CD14-positive monocyte (primary cell): ENCODE measurements at regions not wholly inside any gene's neighbourhood (a gene's known extent, or its start where the extent isn't known, plus 50 kb on each side); places are given as distances from the start of the nearest gene placed in this dataset.

ENCODE experiments used
- DNase-seq, 3 donors: peaks; one replicate each; pipeline ENCODE4 v3.0.0-alpha.2; 2011 to 2022
- H2AFZ ChIP-seq: 2 replicates; pipeline ENCODE4 v1.6.0; 2012; ENCODE audit warnings: mild to moderate bottlenecking, low read depth, low read length, inconsistent platforms; ENCODE audit not compliant: insufficient read depth, poor library complexity, severe bottlenecking
- H3K27ac ChIP-seq, 2 donors: 1 replicate in 1 of 2; 2 replicates in 1 of 2; pipeline ENCODE4 v1.5.1; 2012 to 2013; ENCODE audit warnings: low read length in 2 of 2, control low read depth in 1 of 2, inconsistent platforms in 1 of 2, low read depth in 1 of 2, mild to moderate bottlenecking in 1 of 2
- H3K27me3 ChIP-seq, 2 donors: one replicate each; pipeline versions ENCODE4 v1.6.0 to v1.6.1; 2011 to 2013; ENCODE audit warnings: low read length in 2 of 2; ENCODE audit not compliant: control insufficient read depth in 2 of 2, insufficient read depth in 2 of 2
- H3K36me3 ChIP-seq, 2 donors: replicated peaks in 1 of 2; 1 replicate in 1 of 2; 2 replicates in 1 of 2; pipeline versions ENCODE4 v1.5.1 to v1.6.1; 2012 to 2013; ENCODE audit warnings: low read length in 2 of 2, control low read depth in 1 of 2, inconsistent platforms in 1 of 2, mild to moderate bottlenecking in 1 of 2; ENCODE audit not compliant: insufficient read depth in 2 of 2, control insufficient read depth in 1 of 2
- H3K4me1 ChIP-seq, 2 donors: 1 replicate in 1 of 2; 2 replicates in 1 of 2; pipeline versions ENCODE4 v1.5.1 to v1.6.1; 2012 to 2013; ENCODE audit warnings: low read length in 2 of 2, control low read depth in 1 of 2, inconsistent platforms in 1 of 2, mild to moderate bottlenecking in 1 of 2, moderate library complexity in 1 of 2; ENCODE audit not compliant: insufficient read depth in 2 of 2, control insufficient read depth in 1 of 2
- H3K4me2 ChIP-seq: replicated peaks from 2 replicates; pipeline ENCODE3; 2012; ENCODE audit warnings: low read length, moderate library complexity, mild to moderate bottlenecking; ENCODE audit not compliant: poor library complexity, severe bottlenecking; ENCODE audit errors: extremely low read depth
- H3K4me3 ChIP-seq, 3 experiments: fragments of 200-600 bp in 1 of 3; sonication (generic) in 1 of 3; replicated peaks in 1 of 3; 1 replicate in 2 of 3; 2 replicates in 1 of 3; pipeline ENCODE4 v1.5.1; 2011 to 2013; ENCODE audit warnings: low read length in 3 of 3, mild to moderate bottlenecking in 3 of 3, control low read depth in 2 of 3, low read depth in 2 of 3, inconsistent platforms in 1 of 3, moderate library complexity in 1 of 3
- H3K79me2 ChIP-seq: 2 replicates; pipeline ENCODE4 v1.6.0; 2012; ENCODE audit warnings: mild to moderate bottlenecking, control low read depth, inconsistent platforms, low read length, moderate library complexity; ENCODE audit not compliant: insufficient read depth
- H3K9ac ChIP-seq: 2 replicates; pipeline ENCODE4 v1.6.0; 2017; ENCODE audit warnings: low read length, mild to moderate bottlenecking; ENCODE audit not compliant: insufficient read depth, poor library complexity, severe bottlenecking
- H3K9me3 ChIP-seq, 2 donors: replicated peaks in 1 of 2; 1 replicate in 1 of 2; 2 replicates in 1 of 2; pipeline versions ENCODE4 v1.5.1 to v1.6.1; 2012 to 2013; ENCODE audit warnings: low read length in 2 of 2, control low read depth in 1 of 2; ENCODE audit not compliant: control insufficient read depth in 1 of 2, insufficient read depth in 1 of 2
- H4K20me1 ChIP-seq: 2 replicates; pipeline ENCODE4 v1.6.0; 2012; ENCODE audit warnings: mild to moderate bottlenecking, low read length, control low read depth, moderate library complexity; ENCODE audit not compliant: insufficient read depth
- H3K27ac Mint-ChIP-seq, 7 donors: one replicate each; pipeline ENCODE4 v1.8.0; 2020; ENCODE audit warnings: mild to moderate bottlenecking in 7 of 7, mixed read lengths in 7 of 7, moderate library complexity in 6 of 7, inconsistent platforms in 2 of 7
- H3K27me3 Mint-ChIP-seq, 3 donors: one replicate each; pipeline ENCODE4 v1.8.0; 2021 to 2022; ENCODE audit warnings: low read depth in 3 of 3, mild to moderate bottlenecking in 3 of 3, mixed read lengths in 3 of 3, moderate library complexity in 3 of 3, inconsistent platforms in 1 of 3
- H3K36me3 Mint-ChIP-seq, 2 donors: one replicate each; pipeline ENCODE4 v1.8.0; 2020; ENCODE audit warnings: mixed read lengths in 2 of 2, inconsistent platforms in 1 of 2, mild to moderate bottlenecking in 1 of 2
- H3K4me1 Mint-ChIP-seq: one replicate; pipeline ENCODE4 v1.8.0; 2020; ENCODE audit warnings: mild to moderate bottlenecking, mixed read lengths
- H3K4me3 Mint-ChIP-seq, 2 donors: one replicate each; pipeline ENCODE4 v1.8.0; 2020; ENCODE audit warnings: mild to moderate bottlenecking in 2 of 2, mixed read lengths in 2 of 2, moderate library complexity in 1 of 2
- H3K9me3 Mint-ChIP-seq, 7 donors: one replicate each; pipeline ENCODE4 v1.8.0; 2020 to 2022; ENCODE audit warnings: mixed read lengths in 7 of 7, mild to moderate bottlenecking in 6 of 7, moderate library complexity in 6 of 7, inconsistent platforms in 2 of 7
- CTCF ChIP-seq: fragments of 200-600 bp; IDR thresholded peaks from one replicate; pipeline ENCODE4 v1.8.0; 2022; ENCODE audit warnings: antibody characterized with exemption, mild to moderate bottlenecking
- WGBS: methylation state at CpG from one replicate; pipeline ENCODE4 v1.1.5; 2013; ENCODE audit warnings: missing lambda C conversion rate; ENCODE audit not compliant: insufficient coverage; 5-methylcytosine and 5-hydroxymethylcytosine counted together
- intact Hi-C, 2 donors: fragments of 100-400 bp; cut with micrococcal nuclease; formaldehyde crosslinking; loops; one replicate each; pipeline versions ENCODE4 v1.15.0 to v1.15.1; 2023

GRCh38 chr4:74642006-74642405 lies 152.3 kb downstream of the BTC start:
- no peaks in the 10 kb centered on the region for H3K27me3 ChIP-seq
- peak overlapping the region; percentile 4 for H3K4me2 ChIP-seq
- intact Hi-C loops = no loop called here
- no CpG with 5 or more reads among the region's 1 CpG for WGBS
- H3K9me3 ChIP-seq = no peaks in the 10 kb centered on the region
- no peak for TF ChIP-seq CTCF
- no peak overlapping the region for H3K27ac ChIP-seq
- no peaks in the 10 kb centered on the region for H3K79me2 ChIP-seq
- H2AFZ ChIP-seq = no peak overlapping the region
- H4K20me1 ChIP-seq = no peaks in the 10 kb centered on the region
- no peaks in the 10 kb centered on the region for H3K36me3 ChIP-seq
- no peaks in the 10 kb centered on the region for H3K36me3 Mint-ChIP-seq
- peaks cover 17% of the 10 kb centered on the region for H3K4me1 Mint-ChIP-seq
- peaks cover 0 to 5% (median 0%) of the 10 kb centered on the region in 7 donors for H3K9me3 Mint-ChIP-seq
- H3K4me3 ChIP-seq = no peak overlapping the region
- peaks cover 0 to 2% (median 0%) of the 10 kb centered on the region in 3 donors for H3K27me3 Mint-ChIP-seq
- H3K27ac Mint-ChIP-seq = no peak overlapping the region
- no peak overlapping the region for H3K4me3 Mint-ChIP-seq
- no peak for DNase-seq
- H3K9ac ChIP-seq = no peak overlapping the region
- H3K4me1 ChIP-seq = peaks cover 5 to 16% of the 10 kb centered on the region in 2 donors

GRCh38 chr4:74649193-74649592 lies 145.1 kb downstream of the BTC start:
- no peak overlapping the region for H3K4me2 ChIP-seq
- intact Hi-C loops = no loop called here
- no peak for DNase-seq
- H3K9me3 Mint-ChIP-seq = peaks cover 0 to 2% (median 0%) of the 10 kb centered on the region in 7 donors
- peaks cover 2% of the 10 kb centered on the region for H3K4me1 Mint-ChIP-seq
- no peak overlapping the region for H3K27ac Mint-ChIP-seq
- no peak overlapping the region for H3K27ac ChIP-seq
- no peak for TF ChIP-seq CTCF
- H3K4me1 ChIP-seq = peaks cover 0 to 3% of the 10 kb centered on the region in 2 donors
- peaks cover 0 to 2% (median 0%) of the 10 kb centered on the region in 3 donors for H3K27me3 Mint-ChIP-seq
- H3K36me3 Mint-ChIP-seq = no peaks in the 10 kb centered on the region
- no peak overlapping the region for H3K4me3 ChIP-seq
- H3K9ac ChIP-seq = no peak overlapping the region
- H2AFZ ChIP-seq = no peak overlapping the region
- H4K20me1 ChIP-seq = no peaks in the 10 kb centered on the region
- H3K27me3 ChIP-seq = no peaks in the 10 kb centered on the region
- WGBS = no CpG with 5 or more reads among the region's 1 CpG
- H3K4me3 Mint-ChIP-seq = no peak overlapping the region
- no peaks in the 10 kb centered on the region for H3K36me3 ChIP-seq
- no peaks in the 10 kb centered on the region for H3K9me3 ChIP-seq
- no peaks in the 10 kb centered on the region for H3K79me2 ChIP-seq
